Neuronal stem cell (in vitro differentiated cells): ENCODE measurements at regions not wholly inside any gene's neighbourhood (a gene's known extent, or its start where the extent isn't known, plus 50 kb on each side); places are given as distances from the start of the nearest gene placed in this dataset.
"Not testable (repeated sequence)": the region's sequence is repeated elsewhere in the genome, so short reads cannot be mapped to it uniquely, and the experiment has no call there.

ENCODE experiments used
- DNase-seq: peaks from one replicate; pipeline ENCODE4 v3.0.0-alpha.2; 2013; ENCODE audit warnings: low spot score
- H2AFZ ChIP-seq: one replicate; pipeline ENCODE4 v1.6.1; 2013; ENCODE audit warnings: mild to moderate bottlenecking, low read length, inconsistent platforms
- H2AK5ac ChIP-seq: 2 replicates; pipeline ENCODE4 v1.6.1; 2013; ENCODE audit warnings: low read depth, mild to moderate bottlenecking, inconsistent platforms, low read length, moderate library complexity, mixed read lengths
- H2BK120ac ChIP-seq: 2 replicates; pipeline ENCODE4 v1.6.1; 2013; ENCODE audit warnings: low read depth, mild to moderate bottlenecking, inconsistent platforms, low read length, moderate library complexity, mixed read lengths
- H2BK12ac ChIP-seq: one replicate; pipeline ENCODE4 v1.6.1; 2013; ENCODE audit warnings: low read length, inconsistent platforms
- H2BK15ac ChIP-seq: 2 replicates; pipeline ENCODE4 v1.6.1; 2013; ENCODE audit warnings: mild to moderate bottlenecking, low read length, inconsistent platforms, mixed read lengths
- H2BK5ac ChIP-seq: one replicate; pipeline ENCODE4 v1.6.1; 2013; ENCODE audit warnings: inconsistent platforms, mild to moderate bottlenecking, low read length, moderate library complexity
- H3K14ac ChIP-seq: one replicate; pipeline ENCODE4 v1.6.1; 2013; ENCODE audit warnings: low read length, inconsistent platforms
- H3K18ac ChIP-seq: 2 replicates; pipeline ENCODE4 v1.6.1; 2013; ENCODE audit warnings: low read length, inconsistent platforms
- H3K23ac ChIP-seq: 2 replicates; pipeline ENCODE4 v1.6.1; 2013; ENCODE audit warnings: low read depth, mild to moderate bottlenecking, mixed read lengths, low read length, inconsistent platforms; ENCODE audit not compliant: poor library complexity
- H3K27ac ChIP-seq: replicated peaks from 3 replicates; pipeline ENCODE4 v1.5.1; 2013; ENCODE audit warnings: low read length, inconsistent platforms
- H3K27me3 ChIP-seq, 3 experiments: 2 replicates each; pipeline ENCODE4 v1.6.1; 2013; ENCODE audit warnings: low read length in 3 of 3, mild to moderate bottlenecking in 2 of 3, inconsistent platforms in 1 of 3, low read depth in 1 of 3, mixed read lengths in 1 of 3, moderate library complexity in 1 of 3; ENCODE audit not compliant: control insufficient read depth in 3 of 3, insufficient read depth in 3 of 3
- H3K36me3 ChIP-seq, 2 donors: replicated peaks in 1 of 2; 2 replicates each; pipeline ENCODE4 v1.6.1; 2013; ENCODE audit warnings: low read length in 2 of 2; ENCODE audit not compliant: control insufficient read depth in 2 of 2, insufficient read depth in 2 of 2
- H3K4ac ChIP-seq: 2 replicates; pipeline ENCODE4 v1.6.1; 2013; ENCODE audit warnings: inconsistent platforms, mild to moderate bottlenecking, low read length, moderate library complexity
- H3K4me1 ChIP-seq, 2 donors: 1 replicate in 1 of 2; 2 replicates in 1 of 2; pipeline ENCODE4 v1.6.1; 2013; ENCODE audit warnings: low read length in 2 of 2, low read depth in 1 of 2; ENCODE audit not compliant: control insufficient read depth in 2 of 2, insufficient read depth in 1 of 2
- H3K4me2 ChIP-seq: one replicate; pipeline ENCODE4 v1.6.1; 2013; ENCODE audit warnings: mild to moderate bottlenecking, low read length, inconsistent platforms; ENCODE audit not compliant: insufficient read depth, poor library complexity, severe bottlenecking
- H3K4me3 ChIP-seq, 2 donors: 2 replicates each; pipeline ENCODE4 v1.5.1; 2013; ENCODE audit warnings: low read length in 2 of 2, mild to moderate bottlenecking in 2 of 2, inconsistent platforms in 1 of 2, moderate library complexity in 1 of 2
- H3K79me1 ChIP-seq: one replicate; pipeline ENCODE4 v1.6.1; 2013; ENCODE audit warnings: low read depth, mild to moderate bottlenecking, inconsistent platforms, low read length, moderate library complexity
- H3K9ac ChIP-seq: one replicate; pipeline ENCODE4 v1.6.1; 2013; ENCODE audit warnings: mild to moderate bottlenecking, low read depth, low read length, inconsistent platforms; ENCODE audit not compliant: poor library complexity
- H3K9me3 ChIP-seq, 2 donors: replicated peaks in 1 of 2; 2 replicates each; pipeline versions ENCODE3 to v1.6.1; 2013; ENCODE audit warnings: low read length in 2 of 2, mild to moderate bottlenecking in 2 of 2, inconsistent platforms in 1 of 2, low read depth in 1 of 2, mixed read lengths in 1 of 2, moderate library complexity in 1 of 2; ENCODE audit not compliant: control insufficient read depth in 2 of 2, insufficient read depth in 1 of 2
- H4K8ac ChIP-seq: one replicate; pipeline ENCODE4 v1.6.1; 2013; ENCODE audit warnings: low read depth, mild to moderate bottlenecking, inconsistent platforms, low read length, moderate library complexity
- H4K91ac ChIP-seq: one replicate; pipeline ENCODE4 v1.6.1; 2013; ENCODE audit warnings: low read length, low read depth, mild to moderate bottlenecking, inconsistent platforms; ENCODE audit not compliant: poor library complexity
- WGBS, 2 donors: extraction: QIAGEN DNeasy Blood & Tissue Kit; methylation state at CpG; one replicate each; pipeline ENCODE4 v1.1.7; 2013; ENCODE audit warnings: missing lambda C conversion rate in 2 of 2, mixed read lengths in 1 of 2; ENCODE audit not compliant: insufficient read length in 2 of 2, insufficient replicate concordance in 1 of 2; ENCODE audit errors: extremely low coverage in 2 of 2; 5-methylcytosine and 5-hydroxymethylcytosine counted together

GRCh38 chr6:139698526-139699176, 324.2 kb upstream of the CITED2 start:
- no peak overlapping the region for H3K4ac ChIP-seq
- H3K9me3 ChIP-seq = peaks cover 0 to 3% of the 10 kb centered on the region in 2 donors
- no peak overlapping the region for H3K27ac ChIP-seq
- no peak overlapping the region for H2BK120ac ChIP-seq
- no peak overlapping the region for H3K9ac ChIP-seq
- H3K14ac ChIP-seq = no peak overlapping the region
- no peak overlapping the region for H4K8ac ChIP-seq
- no peaks in the 10 kb centered on the region for H3K79me1 ChIP-seq
- WGBS, 2 donors = no CpG with 5 or more reads among the region's 3 CpGs
- no peak overlapping the region for H2AK5ac ChIP-seq
- no peak overlapping the region for H4K91ac ChIP-seq
- DNase-seq = no peak
- no peak overlapping the region for H3K4me3 ChIP-seq
- no peak overlapping the region for H2BK5ac ChIP-seq
- no peaks in the 10 kb centered on the region for H3K36me3 ChIP-seq
- H3K4me2 ChIP-seq = no peak overlapping the region
- H3K18ac ChIP-seq = no peak overlapping the region
- H3K4me1 ChIP-seq = no peaks in the 10 kb centered on the region
- H2BK12ac ChIP-seq = no peak overlapping the region
- no peaks in the 10 kb centered on the region for H3K27me3 ChIP-seq
- H2BK15ac ChIP-seq = no peak overlapping the region
- no peak overlapping the region for H3K23ac ChIP-seq
- H2AFZ ChIP-seq = no peak overlapping the region

GRCh38 chr6:139697856-139698255, 323.4 kb upstream of the CITED2 start:
- not testable (repeated sequence) for H3K9ac ChIP-seq, H2AK5ac ChIP-seq, H3K4ac ChIP-seq, H4K8ac ChIP-seq, H2BK120ac ChIP-seq, H2BK5ac ChIP-seq, H3K79me1 ChIP-seq, DNase-seq, H3K27me3 ChIP-seq, H3K9me3 ChIP-seq, H3K4me3 ChIP-seq, H3K4me2 ChIP-seq, H2BK15ac ChIP-seq, H3K23ac ChIP-seq, H4K91ac ChIP-seq, H2AFZ ChIP-seq, H3K27ac ChIP-seq, H3K36me3 ChIP-seq, H3K4me1 ChIP-seq, H2BK12ac ChIP-seq
- H3K18ac ChIP-seq = peak overlapping the region; percentile 57
- WGBS, 2 donors = no CpG with 5 or more reads among the region's 23 CpGs
- H3K14ac ChIP-seq = peak overlapping the region; percentile 38

GRCh38 chr6:139696991-139697390, 322.5 kb upstream of the CITED2 start:
- H2BK12ac ChIP-seq, H3K23ac ChIP-seq, H3K36me3 ChIP-seq, H3K27ac ChIP-seq, H2AK5ac ChIP-seq, H3K14ac ChIP-seq, H2BK15ac ChIP-seq, H3K9me3 ChIP-seq, H2BK120ac ChIP-seq, H3K79me1 ChIP-seq, DNase-seq, H2AFZ ChIP-seq, H3K4me1 ChIP-seq, H3K4me3 ChIP-seq, H3K18ac ChIP-seq, H3K4me2 ChIP-seq, H4K8ac ChIP-seq, H2BK5ac ChIP-seq, H3K27me3 ChIP-seq, H3K9ac ChIP-seq, H3K4ac ChIP-seq, H4K91ac ChIP-seq: not testable (repeated sequence)
- no CpG with 5 or more reads among the region's 16 CpGs for WGBS, 2 donors

- Histone ChIP-seq H2BK120ac (no peak overlapping the region), H3K18ac (no peak overlapping the region), H4K8ac (no peak overlapping the region), H4K91ac (no peak overlapping the region), H2AK5ac (no peak overlapping the region), H2BK12ac (no peak overlapping the region), H3K27ac (no peak overlapping the region), H3K4me3 (no peak overlapping the region), H2BK15ac (no peak overlapping the region), H2BK5ac (no peak overlapping the region), H3K79me1 (no peaks in the 10 kb centered on the region), H2AFZ (no peak overlapping the region), H3K36me3 (no peaks in the 10 kb centered on the region), H3K4ac (no peak overlapping the region), H3K27me3 (no peaks in the 10 kb centered on the region), H3K9me3 (no peaks in the 10 kb centered on the region), H3K23ac (no peak overlapping the region), H3K14ac (no peak overlapping the region), H3K4me2 (no peak overlapping the region), H3K9ac (no peak overlapping the region), H3K4me1 (no peaks in the 10 kb centered on the region)
- no CpG with 5 or more reads among the region's 1 CpG for whole genome bisulfite sequencing, 2 donors
- DNase-seq = no peak
These were observed 320.9 kb upstream of the CITED2 start for GRCh38 chr6:139695361-139695760.
